IPS-NIHi11 (cell line): ENCODE measurements at regions not wholly inside any gene's neighbourhood (a gene's known extent, or its start where the extent isn't known, plus 50 kb on each side); places are given as distances from the start of the nearest gene placed in this dataset.
"Not testable (repeated sequence)": the region's sequence is repeated elsewhere in the genome, so short reads cannot be mapped to it uniquely, and the experiment has no call there.

Source experiments
- DNase-seq: peaks from one replicate; pipeline ENCODE4 v3.0.0; 2012; ENCODE audit warnings: mixed read lengths, low spot score

DNA sequence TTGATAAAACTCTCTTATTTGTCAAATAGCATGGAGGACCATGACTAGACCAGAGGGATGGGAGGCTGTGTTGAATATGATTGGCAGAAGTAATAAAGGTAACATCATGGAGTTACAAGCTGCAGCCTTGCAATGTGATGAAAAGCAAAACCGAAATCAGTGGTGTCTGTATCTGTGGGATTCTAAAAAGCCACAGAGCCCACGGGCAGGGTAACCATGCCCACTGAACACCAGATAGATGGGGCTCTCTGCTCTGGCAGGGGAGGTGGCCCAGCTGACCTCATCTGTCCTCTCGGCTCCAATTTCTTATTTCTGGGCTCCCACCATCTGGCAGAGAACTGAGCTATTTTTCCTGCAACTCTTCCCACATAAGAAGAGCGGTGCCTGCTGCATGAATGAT is 1072.2 kb downstream of the GATA3 start:
- no peak for DNase-seq

- no peak for DNase-seq
Observed at GRCh38 chr10:9137368-9137767, 1082.9 kb downstream of the GATA3 start.

GRCh38 chr10:9138829-9139228 is 1084.3 kb downstream of the GATA3 start:
- DNase-seq, result not testable (repeated sequence)

GRCh38 chr10:9140373-9140772 is 1085.9 kb downstream of the GATA3 start:
- no peak for DNase-seq

- no peak for DNase-seq
Observed at GRCh38 chr10:9147475-9147874, 1093.0 kb downstream of the GATA3 start.

- DNase-seq, result no peak
Observed at GRCh38 chr10:9149134-9149533, 1094.6 kb downstream of the GATA3 start.

- not testable (repeated sequence) for DNase-seq
Observed at GRCh38 chr10:9153057-9153456, 1098.6 kb downstream of the GATA3 start.

DNA sequence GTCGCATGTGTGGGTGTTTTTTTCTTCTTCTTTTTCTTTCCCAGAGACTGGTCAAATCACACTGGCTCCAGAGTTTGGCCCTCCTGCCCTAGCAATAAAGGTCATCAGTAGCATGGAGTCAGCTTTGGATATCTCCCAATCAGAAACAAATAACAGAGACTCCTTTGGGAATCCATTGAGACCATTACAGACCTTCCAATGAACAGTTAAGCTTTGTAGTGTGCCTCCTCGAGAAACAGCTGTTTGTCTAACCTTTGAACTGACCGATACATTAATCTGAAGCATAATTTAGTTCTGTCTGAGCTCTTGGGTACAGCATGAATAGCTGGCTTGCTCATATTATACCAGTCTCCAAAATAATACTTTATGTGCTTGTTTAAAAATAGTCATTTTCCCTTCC is 1103.2 kb downstream of the GATA3 start:
- DNase-seq, result no peak

DNA sequence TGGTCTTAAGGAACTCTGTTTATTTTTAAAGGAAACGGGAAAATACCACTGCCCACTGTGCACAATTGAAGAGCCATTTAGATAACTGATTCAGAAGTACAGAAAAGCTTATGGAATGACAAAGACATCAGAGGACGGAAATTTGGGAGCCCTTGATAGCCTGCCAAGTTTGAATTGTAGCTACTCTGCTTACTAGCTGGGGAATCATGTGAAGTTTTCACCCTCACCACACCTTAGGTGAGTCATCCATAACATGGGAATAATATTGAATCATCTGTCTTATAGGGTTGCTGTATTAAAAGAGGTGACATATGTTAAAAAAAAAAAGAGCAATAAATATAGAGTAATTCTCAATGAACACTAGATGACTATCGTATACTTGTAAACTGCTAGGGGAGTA is 1104.2 kb downstream of the GATA3 start:
- no peak for DNase-seq

DNA sequence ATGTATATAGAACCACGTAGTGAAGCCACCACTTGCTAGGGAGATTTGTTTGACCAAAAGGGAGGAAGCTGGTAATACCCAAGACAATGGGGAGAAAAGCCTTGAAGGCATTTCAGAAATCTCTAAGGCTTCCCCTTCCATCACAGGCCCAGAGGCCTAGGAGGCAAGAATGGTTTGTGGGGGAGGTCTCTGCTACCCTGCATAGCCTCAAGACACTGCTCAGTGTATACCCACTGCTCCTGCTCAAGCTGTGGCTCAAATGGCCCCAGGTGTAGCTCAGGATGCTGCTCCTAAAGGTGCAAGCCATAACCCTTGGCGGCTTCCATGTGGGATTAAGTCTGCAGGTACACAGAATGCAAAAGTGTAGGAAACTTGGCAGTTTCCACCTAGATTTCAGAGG is 1105.8 kb downstream of the GATA3 start:
- no peak for DNase-seq

GRCh38 chr10:9163699-9164098 is 1109.2 kb downstream of the GATA3 start:
- no peak for DNase-seq

DNA sequence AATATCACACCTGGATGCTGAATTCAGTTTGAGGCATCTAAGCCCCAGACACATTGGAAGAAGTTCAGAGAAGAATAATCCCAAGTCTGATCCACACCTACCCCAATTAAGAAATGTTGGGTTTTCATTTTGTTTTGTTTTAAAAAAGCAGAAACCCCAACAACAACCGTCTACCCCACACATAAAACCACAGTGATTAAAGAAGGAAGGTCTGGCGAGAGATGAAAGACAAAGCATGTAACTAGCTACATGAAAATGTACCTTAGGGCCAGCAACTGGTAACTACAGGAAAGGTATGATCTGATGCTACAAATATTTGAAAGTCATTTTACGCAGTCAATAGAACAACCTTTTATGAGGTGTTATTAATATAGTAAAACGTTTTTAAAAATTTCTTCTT is 1112.3 kb downstream of the GATA3 start:
- DNase-seq, result no peak

GRCh38 chr10:9172276-9172675 is 1117.8 kb downstream of the GATA3 start:
- no peak for DNase-seq

DNA sequence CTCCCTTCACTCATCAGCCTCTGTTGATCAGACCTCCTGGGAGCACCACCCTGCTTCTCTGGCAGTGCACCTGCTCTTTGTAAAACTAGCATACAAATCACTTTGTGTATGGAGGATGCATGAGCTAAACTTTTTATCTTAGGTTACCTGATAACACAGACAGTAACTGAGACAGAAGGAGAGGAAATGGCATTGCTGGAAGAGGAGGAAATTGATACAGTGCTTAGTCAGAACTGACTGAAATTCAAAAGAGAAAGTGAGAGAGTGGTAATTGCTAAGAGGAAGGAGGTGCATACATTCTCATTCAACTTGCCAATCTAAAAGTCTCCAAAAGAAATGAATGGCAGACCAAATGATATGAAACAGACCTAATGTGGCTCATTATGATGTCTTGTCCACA is 1120.7 kb downstream of the GATA3 start:
- no peak for DNase-seq

- not testable (repeated sequence) for DNase-seq
Observed at GRCh38 chr10:9183197-9183880, 1128.9 kb downstream of the GATA3 start.

DNA sequence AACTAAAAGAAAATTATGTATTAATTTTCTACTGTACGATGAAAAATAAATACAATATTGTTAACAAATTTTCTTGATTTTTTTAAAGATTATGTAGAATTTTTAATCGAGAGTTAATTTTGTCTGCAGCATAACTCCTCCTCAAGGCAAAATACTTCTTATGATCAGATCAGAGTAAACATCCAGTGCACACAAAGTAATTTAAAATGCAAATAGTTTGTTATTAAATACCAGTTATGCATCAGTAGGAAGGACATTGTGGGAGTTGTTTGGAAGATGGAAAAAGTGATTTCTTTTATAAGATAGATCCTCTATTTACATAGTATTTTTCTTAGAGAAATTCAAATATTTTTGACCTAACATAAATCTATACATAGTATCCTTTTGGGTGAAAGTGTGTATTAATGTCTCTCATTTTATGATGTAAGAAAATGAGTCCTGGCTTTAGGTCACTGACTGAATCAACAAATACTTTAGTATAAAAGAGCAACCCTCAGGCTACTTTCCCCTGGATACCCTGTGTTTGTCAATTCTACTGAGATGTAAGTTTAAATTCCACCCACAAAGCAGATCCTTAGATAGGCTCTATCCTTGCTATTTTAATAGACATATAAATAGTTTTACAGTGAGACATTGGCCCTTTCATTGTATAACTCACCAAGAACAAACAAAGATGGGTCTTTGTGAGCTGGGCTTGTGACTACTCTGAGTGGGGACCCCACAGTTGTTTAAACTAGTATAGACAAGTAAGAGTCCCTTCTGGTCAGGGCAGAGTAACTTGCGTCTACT is 1133.7 kb downstream of the GATA3 start:
- no peak for DNase-seq

GRCh38 chr10:9189448-9189847 is 1135.0 kb downstream of the GATA3 start:
- DNase-seq, result no peak

GRCh38 chr10:9193120-9193519 is 1138.6 kb downstream of the GATA3 start:
- DNase-seq, result no peak

GRCh38 chr10:9195385-9195784 is 1140.9 kb downstream of the GATA3 start:
- DNase-seq, result no peak

GRCh38 chr10:9198611-9199010 is 1144.1 kb downstream of the GATA3 start:
- no peak for DNase-seq

GRCh38 chr10:9205558-9205957 is 1151.1 kb downstream of the GATA3 start:
- DNase-seq, result no peak

GRCh38 chr10:9209105-9209798 is 1154.8 kb downstream of the GATA3 start:
- peak; percentile 59 for DNase-seq

DNA sequence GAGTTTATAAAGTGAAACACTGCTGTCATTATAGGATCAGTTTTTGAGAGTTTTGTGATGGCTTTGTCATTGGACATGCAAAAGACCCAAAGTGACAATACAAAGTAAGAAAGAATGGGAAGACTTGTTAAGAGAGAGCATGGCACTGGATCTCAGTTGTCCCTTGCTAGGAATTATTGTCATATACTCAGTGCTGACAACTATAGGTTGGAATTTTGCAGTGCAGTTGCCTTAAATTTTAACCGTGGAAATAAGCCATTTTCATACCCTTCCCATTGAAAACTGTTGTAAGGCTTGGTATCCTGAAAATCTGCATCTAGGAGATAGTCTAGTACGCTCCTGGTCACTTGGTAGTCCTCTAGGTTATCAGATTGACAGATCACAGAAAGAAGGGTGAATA is 1156.7 kb downstream of the GATA3 start:
- no peak for DNase-seq
